ENCODE measurements at regions not wholly inside any gene's neighbourhood (a gene's known extent, or its start where the extent isn't known, plus 50 kb on each side); places are given as distances from the start of the nearest gene placed in this dataset.

GRCh38 chr3:102240720-102241119 is 194.1 kb upstream of the ZPLD1 start:
- no peak overlapping the region for H3K27ac ChIP-seq

GRCh38 chr3:102248981-102249705 is 185.7 kb upstream of the ZPLD1 start:
- Histone ChIP-seq H3K4me3 (no peak overlapping the region), H3K27ac (no peak overlapping the region)
- DNase-seq (ENCODE audit: low spot score): no peak
- TF ChIP-seq CTCF (IDR thresholded peaks at IDR 0.05): no peak

More at GRCh38 chr3:102240720-102241119, 194.1 kb upstream of the ZPLD1 start:
- no peak for DNase-seq (ENCODE audit: low spot score)
- no peak overlapping the region for H3K4me3 ChIP-seq
- no peak for TF ChIP-seq CTCF (IDR thresholded peaks at IDR 0.05)

- TF ChIP-seq CTCF (IDR thresholded peaks at IDR 0.05): no peak
- H3K27ac ChIP-seq: no peak overlapping the region
- no peak overlapping the region for H3K4me3 ChIP-seq
- no peak for DNase-seq (ENCODE audit: low spot score)
These were observed 179.1 kb upstream of the ZPLD1 start for GRCh38 chr3:102255736-102256135.

- TF ChIP-seq CTCF (IDR thresholded peaks at IDR 0.05): no peak
- H3K4me3 ChIP-seq: no peak overlapping the region
- DNase-seq (ENCODE audit: low spot score): no peak
- no peak overlapping the region for H3K27ac ChIP-seq
These were observed 176.1 kb upstream of the ZPLD1 start for GRCh38 chr3:102258666-102259227.

GRCh38 chr3:102259663-102260062 is 175.2 kb upstream of the ZPLD1 start:
- Histone ChIP-seq H3K27ac (no peak overlapping the region), H3K4me3 (no peak overlapping the region)
- TF ChIP-seq CTCF (IDR thresholded peaks at IDR 0.05): no peak
- DNase-seq (ENCODE audit: low spot score): no peak

GRCh38 chr3:102265720-102266119 is 169.1 kb upstream of the ZPLD1 start:
- H3K27ac ChIP-seq: no peak overlapping the region
- DNase-seq (ENCODE audit: low spot score): no peak
- no peak for TF ChIP-seq CTCF (IDR thresholded peaks at IDR 0.05)
- H3K4me3 ChIP-seq: no peak overlapping the region

- Histone ChIP-seq H3K27ac (no peak overlapping the region), H3K4me3 (no peak overlapping the region)
- no peak for TF ChIP-seq CTCF (IDR thresholded peaks at IDR 0.05)
- DNase-seq (ENCODE audit: low spot score): no peak
These were observed 165.4 kb upstream of the ZPLD1 start for GRCh38 chr3:102269406-102269805.
